Suprapubic skin (tissue), 4 donors: ENCODE measurements at regions not wholly inside any gene's neighbourhood (a gene's known extent, or its start where the extent isn't known, plus 50 kb on each side); places are given as distances from the start of the nearest gene placed in this dataset.
"Not testable (repeated sequence)": the region's sequence is repeated elsewhere in the genome, so short reads cannot be mapped to it uniquely, and the experiment has no call there.

Source experiments
- CTCF ChIP-seq, 2 donors: fragments of 200-600 bp in 1 of 2; fragments of 450-650 bp in 1 of 2; sonication (generic) in 1 of 2; IDR thresholded peaks; one replicate each; pipeline ENCODE4 v1.5.1; 2016 to 2019; ENCODE audit warnings: antibody characterized with exemption in 2 of 2, mild to moderate bottlenecking in 1 of 2, moderate library complexity in 1 of 2
- EP300 ChIP-seq: sonication (generic); formaldehyde crosslinking; IDR thresholded peaks from one replicate; pipeline ENCODE4 v1.6.1; 2017; ENCODE audit warnings: antibody characterized with exemption
- POLR2A ChIP-seq, 2 donors: fragments of 450-650 bp; IDR thresholded peaks; one replicate each; pipeline ENCODE4 v1.6.1; 2017; ENCODE audit warnings: antibody characterized with exemption in 2 of 2, mild to moderate bottlenecking in 2 of 2, moderate library complexity in 2 of 2
- POLR2AphosphoS5 ChIP-seq, 3 donors: sonication (generic); formaldehyde crosslinking; IDR thresholded peaks; one replicate each; pipeline ENCODE4 v1.6.1; 2017; ENCODE audit warnings: antibody characterized with exemption in 3 of 3

DNA sequence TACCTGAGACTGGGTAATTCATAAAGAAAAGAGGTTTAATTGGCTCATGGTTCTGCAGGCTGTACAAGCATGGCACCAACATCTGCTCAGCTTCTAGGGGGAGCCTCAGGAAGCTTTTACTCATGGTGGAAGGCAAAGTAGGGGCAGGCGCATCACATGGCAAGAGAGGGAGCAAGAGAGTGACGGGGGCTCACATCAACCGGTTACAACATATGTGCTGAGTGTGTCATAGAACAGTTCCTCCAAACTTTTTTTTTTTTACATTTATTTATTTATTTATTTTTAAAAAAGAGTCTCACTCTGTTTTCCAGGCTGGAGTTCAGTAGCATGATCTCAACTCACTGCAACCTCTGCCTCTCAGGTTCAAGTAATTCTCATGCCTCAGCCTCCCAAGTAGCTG lies 143.8 kb downstream of the SMIM20 start:
- not testable (repeated sequence) for TF ChIP-seq CTCF (IDR thresholded peaks at IDR 0.05); POLR2AphosphoS5 (IDR thresholded peaks at IDR 0.05); EP300; POLR2A (IDR thresholded peaks at IDR 0.05)
